ENCODE measurements at regions not wholly inside any gene's neighbourhood (a gene's known extent, or its start where the extent isn't known, plus 50 kb on each side); places are given as distances from the start of the nearest gene placed in this dataset.

DNA sequence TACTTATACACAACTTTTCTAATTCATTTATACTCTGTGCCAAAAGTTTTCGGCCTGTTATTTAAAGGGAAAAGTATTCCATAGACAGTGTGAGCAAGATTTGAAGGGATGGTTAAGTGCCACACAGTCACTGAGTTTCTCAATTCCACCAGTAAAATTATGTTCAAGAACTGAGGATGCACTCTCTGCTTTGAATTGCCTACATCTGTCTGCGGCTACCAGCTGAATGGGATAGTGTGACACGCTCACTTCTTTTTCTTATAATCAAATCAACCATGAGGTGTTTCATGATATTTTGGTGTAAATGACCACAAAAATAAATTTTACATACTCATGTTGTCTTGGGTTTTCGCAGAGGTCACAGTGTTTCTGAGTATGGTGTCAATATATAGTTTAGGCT lies 218.4 kb upstream of the TMEM161B start:
- no peak for DNase-seq (ENCODE audit: low read depth)

DNA sequence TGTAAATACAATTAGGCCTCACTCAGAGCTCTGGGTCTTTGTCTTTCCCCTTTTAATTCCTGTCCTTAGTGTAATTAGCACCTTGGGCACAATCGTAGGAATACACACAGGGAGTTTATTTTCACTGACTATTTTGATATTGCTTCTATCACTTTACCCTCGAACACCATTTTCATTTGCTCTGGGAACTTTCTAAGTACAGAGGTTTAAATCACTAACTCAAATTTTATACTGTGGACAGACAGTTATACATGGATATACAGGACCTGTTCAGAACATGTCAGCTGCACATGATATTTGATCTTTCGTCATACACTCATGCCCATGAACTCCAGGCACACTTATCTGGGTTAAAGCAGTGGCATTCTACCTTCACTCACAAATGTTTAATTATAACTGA lies 217.8 kb upstream of the TMEM161B start:
- no peak for DNase-seq (ENCODE audit: low read depth)

DNA sequence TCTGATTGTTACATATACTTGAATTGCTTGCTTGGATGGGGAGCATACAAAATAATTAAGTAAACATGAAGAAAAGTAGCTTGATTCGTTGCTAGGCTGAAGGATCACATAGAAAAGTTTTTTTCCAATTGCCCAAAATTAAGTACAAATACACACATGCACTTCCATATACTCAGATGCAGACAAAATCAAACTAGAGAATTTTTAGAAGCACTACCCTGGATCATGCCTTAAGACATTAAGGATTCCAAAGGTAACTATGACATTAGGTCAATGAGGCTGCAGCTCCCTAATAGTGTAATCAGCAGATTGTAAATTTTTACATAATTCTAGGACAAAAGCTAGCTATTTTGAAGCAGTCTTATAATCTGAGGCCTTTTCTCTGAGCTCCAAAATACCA lies 216.9 kb upstream of the TMEM161B start:
- no peak for DNase-seq (ENCODE audit: low read depth)

DNA sequence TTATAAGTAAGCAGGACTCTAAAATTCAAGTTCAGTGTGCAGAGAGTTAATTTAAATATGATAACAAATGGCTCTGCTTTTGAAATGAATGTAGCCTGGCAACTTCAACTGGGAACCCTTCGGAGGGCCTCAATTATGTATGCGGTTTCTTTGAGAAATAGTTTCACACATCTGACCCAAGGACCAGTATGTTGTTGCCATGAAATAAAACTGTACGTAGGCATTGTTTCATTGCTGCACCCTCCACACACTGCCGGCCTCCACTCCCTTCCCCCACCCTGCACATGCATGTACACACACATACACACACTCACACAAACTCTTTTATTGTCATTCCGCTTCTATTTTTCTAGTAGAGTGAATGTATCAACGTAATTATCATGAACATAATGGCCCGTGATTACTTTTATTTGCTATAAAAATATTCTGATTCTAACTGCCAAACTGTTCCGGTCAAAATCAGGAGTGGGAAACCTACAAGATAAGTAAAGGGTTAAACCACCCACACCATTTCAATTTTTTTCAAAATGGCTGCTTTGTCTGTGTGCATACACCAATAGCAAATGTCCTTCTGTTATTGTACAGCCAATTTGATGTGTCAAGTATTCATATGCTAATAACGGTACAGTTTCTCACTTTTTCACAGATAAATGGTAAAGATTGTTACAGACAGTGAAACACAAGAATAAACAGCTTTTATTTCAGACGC lies 215.5 kb upstream of the TMEM161B start:
- no peak for DNase-seq (ENCODE audit: low read depth)

DNA sequence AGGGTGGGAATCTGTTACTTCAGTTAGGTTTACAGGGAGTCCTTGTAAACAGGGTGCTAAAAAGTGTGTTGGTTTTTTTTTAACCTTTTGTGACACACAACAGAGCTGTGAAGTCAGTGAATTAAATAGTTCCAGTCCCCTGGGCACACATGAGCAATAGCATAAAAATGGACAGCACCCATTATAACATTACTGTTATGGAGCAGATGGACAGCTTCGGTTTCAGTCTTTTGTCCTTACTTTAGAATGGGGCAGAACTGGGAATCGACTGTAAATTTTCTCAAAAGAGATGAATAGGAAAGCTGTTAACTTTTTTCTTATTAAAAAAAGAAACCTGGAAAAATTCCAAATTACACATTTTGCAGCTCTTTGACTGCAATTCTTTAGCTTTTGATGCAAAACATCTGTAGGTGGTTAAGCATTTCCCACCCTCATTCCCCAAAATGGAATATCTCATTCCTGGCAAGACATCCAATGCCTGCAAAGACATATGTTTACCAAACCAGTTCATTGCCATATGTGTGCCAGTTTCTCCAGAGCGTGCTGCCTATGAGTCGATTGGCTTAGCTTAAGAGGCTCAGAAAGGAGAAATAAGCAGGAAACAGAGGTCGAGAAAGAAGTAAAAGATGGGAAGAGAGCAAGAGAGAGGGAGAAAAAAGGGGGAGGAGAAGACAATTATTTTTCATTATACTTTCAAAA lies 212.3 kb upstream of the TMEM161B start:
- no peak for DNase-seq (ENCODE audit: low read depth)

DNA sequence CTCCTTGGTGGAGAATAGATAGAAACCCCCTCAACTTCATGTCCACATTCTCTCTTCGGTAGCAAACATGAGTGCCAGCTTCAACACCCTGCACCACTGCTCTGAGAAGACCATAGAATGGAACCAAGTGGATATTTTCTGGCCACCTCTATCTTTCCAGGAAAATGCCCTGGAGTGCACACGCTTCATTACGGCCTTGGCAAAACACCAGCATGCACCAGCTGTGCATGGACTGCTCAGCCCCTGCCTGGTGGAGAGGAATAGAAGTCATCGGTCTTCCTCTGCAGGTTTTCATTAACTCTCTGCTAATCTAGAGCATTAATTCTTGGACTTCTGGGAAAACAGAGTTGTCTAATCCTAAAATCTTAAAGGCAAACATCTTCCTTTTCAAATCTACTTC lies 211.6 kb upstream of the TMEM161B start:
- peak; percentile 13 for DNase-seq (ENCODE audit: low read depth)

DNA sequence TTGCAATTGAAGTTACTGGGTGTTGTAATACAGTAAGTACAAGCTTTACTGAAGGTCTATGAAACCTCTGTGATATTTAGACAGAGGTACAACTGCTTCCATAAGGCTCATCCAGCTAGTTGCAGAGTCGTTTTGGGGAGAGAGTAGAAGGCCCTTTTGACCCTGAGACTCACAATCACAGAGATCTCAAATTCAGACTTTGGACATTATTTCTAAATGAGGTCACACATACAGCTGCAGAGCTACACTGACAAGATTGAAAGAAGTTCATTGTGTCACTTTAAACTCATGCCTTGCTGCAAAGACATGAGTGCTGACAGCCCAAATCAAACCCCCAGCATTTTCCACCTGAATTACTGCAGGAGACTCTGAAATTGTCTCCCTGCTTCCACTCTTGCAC lies 205.9 kb upstream of the TMEM161B start:
- no peak for DNase-seq (ENCODE audit: low read depth)

DNA sequence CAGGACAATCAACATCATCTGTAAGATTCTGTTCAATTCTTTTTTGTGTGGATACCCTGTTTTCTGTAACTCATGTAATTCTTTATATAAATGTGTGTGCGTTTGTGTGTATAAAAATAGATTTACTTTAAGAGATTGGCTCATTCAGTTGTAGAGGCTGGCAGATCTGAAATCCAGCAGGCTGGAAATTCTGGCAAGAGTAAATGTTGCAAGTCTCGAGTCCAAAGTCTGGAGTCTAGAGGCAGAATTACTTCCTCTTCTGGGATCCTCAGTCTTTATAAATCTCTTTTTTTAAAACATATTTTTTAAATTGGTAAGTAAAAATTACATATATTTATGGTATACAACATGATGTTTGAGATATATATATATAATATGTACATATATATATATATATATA lies 202.1 kb upstream of the TMEM161B start:
- DNase-seq (ENCODE audit: low read depth) = no peak

DNA sequence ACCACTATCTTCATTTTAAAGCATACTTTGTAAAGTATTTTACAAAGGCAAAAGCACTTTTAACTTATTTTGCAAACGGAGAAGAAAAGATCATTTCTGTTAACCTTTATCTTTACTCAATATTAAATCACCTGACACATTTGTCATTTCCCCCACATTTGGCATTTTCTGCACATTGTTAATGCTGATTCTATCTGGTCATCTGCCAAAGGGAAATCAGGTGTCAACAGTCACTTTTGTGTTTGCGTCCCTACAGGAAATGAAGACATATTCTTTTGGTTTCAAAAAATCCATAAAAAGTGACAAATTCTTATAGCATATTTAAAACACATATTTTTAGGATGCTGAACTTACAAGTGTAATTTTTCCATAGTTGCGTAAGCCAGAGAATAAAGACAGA lies 191.3 kb upstream of the TMEM161B start:
- DNase-seq (ENCODE audit: low read depth) = no peak

DNA sequence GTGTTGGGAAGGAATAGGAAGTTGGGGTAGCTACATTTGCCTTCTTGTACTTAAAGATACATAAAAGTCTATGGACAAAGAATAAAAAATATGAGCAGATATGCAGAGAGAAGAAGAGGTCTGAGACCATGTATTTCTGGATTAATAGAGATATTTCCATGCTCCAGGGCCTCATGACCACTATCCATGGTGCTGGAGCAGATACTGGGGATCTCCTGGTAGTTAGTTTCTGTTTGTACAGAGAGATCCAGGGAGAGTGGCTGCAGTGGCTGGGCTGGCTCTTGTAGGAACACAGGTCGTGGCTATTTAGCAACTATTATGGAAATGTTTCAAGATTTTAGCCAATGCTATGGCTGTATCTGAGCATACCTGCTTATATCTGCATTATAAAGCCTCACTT lies 184.2 kb upstream of the TMEM161B start:
- DNase-seq (ENCODE audit: low read depth) = no peak

DNA sequence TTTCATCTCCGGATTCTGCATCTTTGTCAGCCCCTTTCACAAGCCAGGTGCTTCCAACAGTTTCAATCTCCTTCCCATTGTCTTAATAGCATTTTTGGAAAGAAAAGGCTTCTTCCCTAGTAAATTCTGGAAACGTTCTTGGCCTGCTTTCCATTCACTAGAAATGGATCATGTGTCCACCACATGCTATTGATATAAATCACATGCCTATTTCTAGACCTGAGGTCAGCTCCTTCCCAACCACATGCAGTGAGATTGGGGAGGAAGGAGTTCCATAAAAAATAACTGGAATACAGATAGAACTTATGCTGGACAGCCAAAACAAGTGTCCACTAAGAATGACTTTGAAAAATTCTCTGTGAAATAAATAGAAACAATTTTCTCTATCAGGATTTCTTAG lies 181.6 kb upstream of the TMEM161B start:
- DNase-seq (ENCODE audit: low read depth) = no peak

DNA sequence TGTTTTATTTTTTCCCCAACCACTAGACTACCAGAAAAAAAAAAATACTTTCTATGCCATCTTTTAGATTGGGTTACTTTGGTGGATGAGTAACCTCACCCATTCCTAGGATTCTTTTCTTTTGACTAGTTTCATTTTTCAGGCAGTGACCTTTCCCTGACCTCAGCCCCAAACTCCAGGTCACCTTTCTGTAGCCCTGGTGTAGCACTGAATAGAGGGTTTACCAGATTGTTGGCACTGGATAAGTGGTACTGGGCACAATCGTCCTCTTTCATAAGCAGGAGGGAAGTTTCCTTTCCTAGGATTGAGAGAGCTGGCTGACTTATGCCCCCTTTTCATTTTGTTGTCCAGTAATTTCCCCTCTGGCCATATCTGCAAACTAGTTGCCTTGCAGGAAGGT lies 169.4 kb upstream of the TMEM161B start:
- peak; percentile 74 for DNase-seq (ENCODE audit: low read depth)

DNA sequence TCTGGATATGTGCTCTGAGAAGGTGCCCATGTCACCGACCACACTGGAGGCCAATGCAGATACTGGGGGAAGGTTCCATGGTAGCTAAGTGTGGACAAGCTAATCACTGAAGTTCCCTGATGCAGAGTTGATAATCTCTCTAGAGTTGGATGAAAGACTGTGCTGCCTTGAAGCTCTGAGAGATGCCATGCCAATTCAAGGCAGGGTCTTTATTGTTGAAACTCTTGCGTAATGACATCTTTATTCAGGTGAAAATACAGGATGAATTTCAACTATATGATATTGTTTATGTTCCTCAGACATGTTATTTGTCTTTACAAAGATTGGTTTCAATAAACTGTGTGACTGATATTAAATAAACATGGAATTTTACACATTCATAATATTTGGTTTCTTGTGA lies 167.6 kb upstream of the TMEM161B start:
- DNase-seq (ENCODE audit: low read depth) = no peak

DNA sequence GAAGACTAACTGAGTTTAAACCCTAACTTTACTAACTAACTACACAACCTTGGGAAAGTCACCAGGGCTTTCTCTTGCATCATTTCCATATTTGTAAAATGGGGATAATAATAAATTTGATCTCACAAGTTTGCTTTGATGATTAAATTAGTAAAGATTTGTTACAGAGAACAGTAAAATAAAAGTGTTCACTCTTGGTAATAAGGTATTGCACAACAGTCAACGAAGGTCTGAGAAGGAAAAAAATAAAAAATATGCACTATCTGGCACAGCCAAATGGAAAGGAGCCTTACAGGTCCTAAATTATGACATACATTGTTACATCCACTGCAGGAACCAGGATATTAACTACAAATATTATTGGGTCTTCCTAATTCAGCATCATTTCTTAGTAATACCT lies 160.0 kb upstream of the TMEM161B start:
- no peak for DNase-seq (ENCODE audit: low read depth)

DNA sequence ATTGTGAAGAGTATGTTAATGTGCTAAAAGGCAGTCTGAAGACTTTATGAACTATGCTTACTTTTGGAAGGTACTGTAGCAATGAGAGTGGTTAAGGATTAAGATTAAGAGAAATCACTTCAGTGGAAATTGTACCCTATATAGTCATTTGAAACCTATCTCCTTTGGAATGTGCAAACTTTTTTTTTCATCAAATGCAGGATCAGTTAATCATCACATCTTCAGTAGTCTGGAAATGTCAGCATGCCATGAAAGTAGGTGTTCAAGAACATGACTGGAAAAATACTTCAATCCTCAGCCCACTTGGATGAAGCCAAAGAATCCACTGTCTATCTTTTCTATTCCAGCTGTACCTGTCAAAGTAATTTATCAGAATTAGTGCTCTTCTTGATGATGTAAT lies 157.8 kb upstream of the TMEM161B start:
- no peak for DNase-seq (ENCODE audit: low read depth)

DNA sequence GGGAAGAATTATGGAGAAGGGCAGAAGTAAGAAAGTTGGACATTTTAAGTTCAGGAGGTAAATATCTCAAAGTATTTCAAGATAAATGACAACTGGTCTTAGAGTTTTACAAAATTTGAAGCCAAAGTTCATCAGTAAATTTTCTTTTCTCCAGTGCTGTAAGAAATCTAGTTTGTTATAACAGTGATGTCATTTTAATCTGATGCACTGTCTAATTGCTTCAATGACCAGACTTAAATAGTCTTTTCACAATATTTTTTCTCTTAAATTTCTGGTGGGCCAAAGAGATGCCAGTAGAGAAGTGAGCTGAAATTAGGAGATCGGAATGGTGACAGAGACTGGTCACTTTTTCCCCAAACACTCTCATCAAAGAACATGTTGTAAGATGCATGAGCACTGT lies 156.5 kb upstream of the TMEM161B start:
- no peak for DNase-seq (ENCODE audit: low read depth)

DNA sequence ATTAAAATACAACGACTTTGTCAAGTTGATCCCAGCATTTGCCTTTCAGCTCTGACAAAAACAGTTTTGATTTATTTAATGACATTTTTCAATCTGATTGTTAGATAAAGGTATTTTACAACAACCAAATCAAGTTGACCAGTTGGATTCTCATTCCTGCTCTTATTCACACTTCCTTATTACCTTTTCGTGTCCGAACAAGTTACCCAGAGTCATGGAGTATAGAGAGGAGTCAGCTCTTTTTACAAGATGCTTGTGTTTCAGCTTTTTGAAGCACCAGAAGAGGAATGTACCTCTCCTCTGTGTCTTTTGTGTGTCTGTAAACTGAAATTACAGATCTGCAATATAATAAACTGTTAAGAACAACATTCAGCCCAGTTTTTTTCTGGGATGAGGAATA lies 151.3 kb upstream of the TMEM161B start:
- no peak for DNase-seq (ENCODE audit: low read depth)

DNA sequence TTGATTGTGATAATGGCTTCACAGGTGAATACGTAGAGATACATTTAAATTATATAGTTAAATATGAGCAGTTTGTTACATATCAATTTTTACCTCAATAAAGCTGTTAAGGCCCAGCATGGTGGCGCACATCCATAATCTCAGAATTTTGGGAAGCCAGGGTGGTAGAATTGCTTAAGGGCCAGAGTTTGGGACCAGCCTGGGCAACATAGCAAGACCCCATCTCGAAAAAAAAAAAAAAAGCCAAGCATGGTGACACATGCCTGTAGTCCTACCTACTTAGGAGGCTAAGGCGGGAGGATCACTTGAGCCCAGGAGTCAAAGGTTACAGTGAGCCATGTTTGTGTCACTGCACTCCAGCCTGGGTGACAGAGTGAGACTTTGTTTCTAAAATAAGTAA lies 138.7 kb upstream of the TMEM161B start:
- no peak for DNase-seq (ENCODE audit: low read depth)

DNA sequence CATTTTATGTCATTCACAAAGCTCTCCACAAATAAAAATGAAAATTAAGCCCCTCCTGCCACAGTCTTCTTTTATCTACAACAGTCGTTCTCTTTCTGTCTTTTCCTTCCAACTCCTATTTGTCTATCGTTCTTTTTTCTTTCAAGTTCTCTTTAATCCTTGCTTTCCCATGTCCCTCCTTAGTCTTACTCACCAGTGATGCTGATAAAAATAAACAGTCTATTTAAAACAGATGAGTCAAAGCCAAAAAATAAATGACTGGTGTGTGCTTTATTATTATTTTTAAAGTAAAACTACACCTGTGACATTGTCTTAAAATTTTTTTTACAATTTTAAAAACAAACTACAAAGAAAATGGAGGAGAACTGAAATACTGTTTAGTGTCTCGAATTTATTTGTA lies 137.1 kb upstream of the TMEM161B start:
- DNase-seq (ENCODE audit: low read depth) = no peak

DNA sequence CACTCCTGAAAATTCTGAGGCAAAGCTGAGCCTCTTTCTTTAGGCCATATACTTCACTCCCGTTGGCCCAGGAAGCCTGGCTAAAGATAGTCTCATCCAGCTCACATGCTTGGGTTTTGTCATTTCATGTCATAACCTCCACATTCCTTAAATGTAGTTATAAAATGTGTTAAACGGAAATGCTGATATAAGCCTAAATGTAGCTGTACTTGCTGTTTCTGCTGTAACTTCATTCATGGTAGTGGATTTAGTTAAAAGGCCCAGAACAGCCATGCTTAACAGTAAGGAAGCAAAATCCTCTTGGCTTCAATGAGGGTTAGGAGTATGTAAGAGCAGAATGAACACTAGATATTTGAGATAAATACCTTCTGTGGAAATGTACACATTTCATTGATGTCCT lies 135.8 kb upstream of the TMEM161B start:
- DNase-seq (ENCODE audit: low read depth) = no peak

DNA sequence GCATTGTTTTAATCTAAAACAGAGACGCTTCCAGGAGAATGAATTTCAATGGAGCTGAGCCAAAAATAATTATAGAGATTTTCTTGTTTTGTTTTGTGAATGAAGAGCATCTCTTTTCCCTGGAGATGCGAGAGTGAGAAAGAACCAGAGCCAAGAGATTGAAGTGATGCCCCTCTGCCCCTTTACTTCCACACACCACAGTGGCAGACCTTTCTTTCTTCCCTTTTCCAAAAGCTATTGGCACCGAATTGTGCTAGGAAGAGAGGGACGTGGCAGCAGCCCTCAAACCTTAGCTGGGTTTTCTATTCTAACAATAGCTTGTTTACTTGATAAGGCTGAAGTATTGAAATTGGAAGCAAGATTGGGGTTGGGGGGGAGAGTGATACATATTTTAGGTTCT lies 133.0 kb upstream of the TMEM161B start:
- no peak for DNase-seq (ENCODE audit: low read depth)

DNA sequence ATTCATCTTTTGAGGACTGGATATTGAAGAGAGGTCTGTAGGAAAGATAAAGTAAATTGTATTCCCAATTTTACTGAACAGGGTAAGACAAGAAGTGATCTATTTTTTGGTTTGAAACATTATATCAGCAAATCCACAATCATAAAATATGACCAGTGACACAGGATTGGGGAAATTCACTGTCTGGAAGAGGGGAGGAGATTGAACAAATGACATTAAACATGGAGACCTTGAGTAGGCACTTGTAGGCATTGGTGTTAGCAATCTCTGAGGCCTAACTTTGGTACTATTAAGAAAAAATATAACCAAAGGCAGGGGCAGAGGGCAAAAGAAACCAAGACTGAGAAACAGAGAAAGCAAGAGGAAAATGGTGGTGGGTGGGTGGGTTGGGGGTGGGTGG lies 132.6 kb upstream of the TMEM161B start:
- DNase-seq (ENCODE audit: low read depth) = no peak

DNA sequence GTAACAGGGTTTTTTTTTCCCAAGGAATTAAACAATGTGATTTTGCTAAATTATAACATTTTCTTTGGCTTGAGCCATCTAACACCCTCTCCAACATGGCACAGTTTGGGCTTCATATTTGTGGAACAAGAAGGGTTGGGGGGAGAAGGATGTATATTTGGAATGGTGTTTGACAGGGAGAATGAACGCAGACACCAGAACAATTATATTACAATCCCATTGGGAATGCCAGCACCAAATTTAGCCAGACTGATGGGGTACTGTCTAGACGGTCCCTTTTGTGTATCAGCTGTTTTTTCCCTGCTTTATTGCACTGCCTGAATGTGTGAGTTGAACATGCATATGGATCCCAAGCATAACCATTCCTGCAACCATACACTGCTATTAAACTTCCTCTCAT lies 130.9 kb upstream of the TMEM161B start:
- DNase-seq (ENCODE audit: low read depth) = no peak

DNA sequence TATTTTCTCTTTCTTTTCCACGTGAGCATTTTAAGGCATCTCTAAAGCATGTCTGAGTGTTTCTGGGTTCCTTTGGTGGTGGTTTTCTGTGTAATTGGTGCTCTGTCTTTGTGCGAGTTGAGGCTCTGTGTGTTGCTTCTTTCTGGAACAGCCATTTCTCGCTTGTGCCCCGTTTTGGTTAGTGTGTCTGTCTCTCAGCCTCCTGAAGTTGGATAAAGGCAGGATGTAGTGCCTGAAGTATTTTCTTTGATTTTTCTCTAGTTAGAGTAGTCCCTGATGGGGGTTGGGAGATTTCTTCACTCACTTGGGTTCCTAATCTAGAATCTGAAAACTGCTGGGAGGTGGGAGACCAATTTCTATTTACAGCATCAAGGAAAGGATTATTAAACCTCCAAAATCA lies 129.7 kb upstream of the TMEM161B start:
- DNase-seq (ENCODE audit: low read depth) = no peak
